OCI-LY3 (cell line): ENCODE measurements at regions not wholly inside any gene's neighbourhood (a gene's known extent, or its start where the extent isn't known, plus 50 kb on each side); places are given as distances from the start of the nearest gene placed in this dataset.

ENCODE experiments used
- CTCF ChIP-seq: fragments of 200-600, 300-600 bp; sonication (generic); IDR thresholded peaks from 2 replicates; pipeline ENCODE4 v1.5.1; 2014; ENCODE audit warnings: antibody characterized with exemption, low read length, low read depth
- EZH2phosphoT487 ChIP-seq: fragments of 200-600 bp; shearing (Covaris generic); IDR thresholded peaks from 2 replicates; pipeline ENCODE4 v1.6.1; 2018; ENCODE audit warnings: antibody characterized with exemption, mixed run types, low read depth

- TF ChIP-seq CTCF (no peak), EZH2phosphoT487 (no peak)
These were observed 162.1 kb upstream of the SLC7A11 start for GRCh38 chr4:138404251-138404650.
